GM23248 (cell line): ENCODE measurements at regions not wholly inside any gene's neighbourhood (a gene's known extent, or its start where the extent isn't known, plus 50 kb on each side); places are given as distances from the start of the nearest gene placed in this dataset.
A peak's percentile ranks its signal among the peaks of the same experiment; 100 is the strongest.
"Not testable (repeated sequence)": the region's sequence is repeated elsewhere in the genome, so short reads cannot be mapped to it uniquely, and the experiment has no call there.

ENCODE experiments used
- DNase-seq: peaks from one replicate; pipeline ENCODE4 v3.0.0-alpha.2; 2015
- H2AFZ ChIP-seq: fragments of 200-600 bp; sonication (generic); 2 replicates; pipeline ENCODE4 v1.6.1; 2016; ENCODE audit warnings: antibody characterized with exemption
- H3F3A ChIP-seq: fragments of 200-600 bp; sonication (generic); 2 replicates; pipeline ENCODE4 v1.6.1; 2016; ENCODE audit warnings: mild to moderate bottlenecking, antibody characterized with exemption, mixed run types; ENCODE audit not compliant: insufficient read depth
- H3K27ac ChIP-seq: fragments of 200-600 bp; sonication (generic); 2 replicates; pipeline ENCODE4 v1.5.1; 2016; ENCODE audit warnings: mild to moderate bottlenecking
- H3K27me3 ChIP-seq: fragments of 200-600 bp; sonication (generic); replicated peaks from 2 replicates; pipeline ENCODE4 v1.6.1; 2016; ENCODE audit warnings: mild to moderate bottlenecking; ENCODE audit not compliant: insufficient read depth
- H3K36me3 ChIP-seq: fragments of 200-600 bp; sonication (generic); 2 replicates; pipeline ENCODE4 v1.6.1; 2016; ENCODE audit warnings: low read depth, mild to moderate bottlenecking
- H3K4me1 ChIP-seq: fragments of 200-600 bp; sonication (generic); 2 replicates; pipeline ENCODE4 v1.6.1; 2016; ENCODE audit warnings: mild to moderate bottlenecking; ENCODE audit not compliant: insufficient read depth
- H3K4me2 ChIP-seq: fragments of 200-600 bp; sonication (generic); one replicate; pipeline ENCODE4 v1.6.1; 2016; ENCODE audit warnings: mild to moderate bottlenecking; ENCODE audit not compliant: unreplicated experiment
- H3K4me3 ChIP-seq: fragments of 200-600 bp; sonication (generic); 2 replicates; pipeline ENCODE4 v1.5.1; 2016; ENCODE audit warnings: mild to moderate bottlenecking
- H3K79me2 ChIP-seq: fragments of 200-600 bp; sonication (generic); 2 replicates; pipeline ENCODE4 v1.6.1; 2016; ENCODE audit warnings: mild to moderate bottlenecking; ENCODE audit not compliant: insufficient read depth
- H3K9ac ChIP-seq: fragments of 200-600 bp; sonication (generic); 2 replicates; pipeline ENCODE4 v1.6.1; 2016; ENCODE audit warnings: mild to moderate bottlenecking
- H3K9me2 ChIP-seq: fragments of 200-600 bp; sonication (generic); 2 replicates; pipeline ENCODE4 v1.6.1; 2016; ENCODE audit warnings: mixed run types, mild to moderate bottlenecking, moderate library complexity; ENCODE audit not compliant: insufficient read depth
- H3K9me3 ChIP-seq: fragments of 200-600 bp; sonication (generic); one replicate; pipeline ENCODE4 v1.6.1; 2017; ENCODE audit warnings: low read depth
- H4K20me1 ChIP-seq: fragments of 200-600 bp; sonication (generic); 2 replicates; pipeline ENCODE4 v1.6.0; 2016; ENCODE audit not compliant: insufficient read depth
- EZH2 ChIP-seq: fragments of 200-600 bp; sonication (generic); IDR thresholded peaks from 2 replicates; pipeline ENCODE4 v1.6.1; 2018; ENCODE audit warnings: antibody characterized with exemption, mild to moderate bottlenecking; ENCODE audit not compliant: insufficient read depth, poor library complexity, severe bottlenecking
- EZH2phosphoT487 ChIP-seq: fragments of 200-600 bp; sonication (generic); IDR thresholded peaks from 2 replicates; pipeline ENCODE4 v1.6.1; 2018; ENCODE audit warnings: antibody characterized with exemption, moderate library complexity, mild to moderate bottlenecking, low read depth; ENCODE audit not compliant: insufficient read depth
- WGBS, 2 experiments: methylation state at CpG; one replicate each; pipeline ENCODE4 v1.1.6; 2015 to 2017; ENCODE audit warnings: low lambda C conversion rate in 2 of 2, low coverage in 1 of 2; ENCODE audit errors: missing lambda C conversion rate in 2 of 2; 5-methylcytosine and 5-hydroxymethylcytosine counted together
- in situ Hi-C: fragments of 300-500 bp; cut with MboI; formaldehyde crosslinking; loops from 2 replicates; pipeline ENCODE4 v1.15.0; 2020

DNA sequence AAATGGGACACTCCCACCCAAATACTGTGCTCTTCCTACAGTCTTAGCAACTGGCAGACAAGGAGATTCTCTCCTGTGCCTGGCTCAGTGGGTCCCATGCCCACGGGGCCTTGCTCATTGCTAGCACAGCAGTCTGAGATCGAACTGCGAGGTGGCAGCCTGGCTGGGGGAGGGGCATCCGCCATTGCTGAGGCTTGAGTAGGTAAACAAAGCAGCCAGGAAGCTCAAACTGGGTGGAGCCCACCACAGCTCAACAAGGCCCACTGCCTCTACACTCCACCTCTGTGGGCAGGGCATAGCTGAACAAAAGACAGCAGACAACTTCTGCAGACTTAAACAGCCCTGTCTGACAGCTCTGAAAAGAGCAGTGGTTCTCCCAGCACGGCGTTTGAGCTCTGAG lies 174.8 kb downstream of the COL12A1 start:
- H3K9me3 ChIP-seq, DNase-seq, H3K4me2 ChIP-seq, H3K4me3 ChIP-seq, H3K79me2 ChIP-seq, in situ Hi-C loops, H3K9me2 ChIP-seq, H3K27ac ChIP-seq, H3F3A ChIP-seq, H4K20me1 ChIP-seq, H3K4me1 ChIP-seq, H2AFZ ChIP-seq, H3K36me3 ChIP-seq, H3K9ac ChIP-seq, H3K27me3 ChIP-seq: not testable (repeated sequence)
- 80 to 86% methylated on average over 6 of the region's 6 CpGs for WGBS, 2 experiments

DNA sequence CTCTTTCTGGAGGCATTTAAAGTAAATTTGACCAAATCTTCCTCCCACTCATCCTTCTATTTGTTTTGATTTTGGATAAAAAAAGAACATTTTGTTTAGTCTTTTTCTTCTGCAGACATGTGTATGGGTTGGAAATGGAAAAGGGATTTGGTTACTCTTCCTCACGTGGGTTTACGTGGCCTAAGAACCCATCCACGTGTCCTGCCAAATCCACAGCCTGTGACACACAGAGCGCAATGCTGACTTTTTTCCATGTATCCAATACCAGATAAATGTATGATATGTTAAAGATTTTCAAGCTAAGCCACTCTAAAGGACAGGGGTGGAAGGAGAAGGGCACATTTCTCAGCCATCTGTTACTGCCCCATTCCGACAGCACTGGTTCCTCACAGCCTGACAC lies 176.5 kb downstream of the COL12A1 start:
- no peaks in the 10 kb centered on the region for H3K36me3 ChIP-seq
- H3K27ac ChIP-seq = no peak overlapping the region
- H3K4me1 ChIP-seq = no peaks in the 10 kb centered on the region
- H3K9me2 ChIP-seq = no peaks in the 10 kb centered on the region
- H3F3A ChIP-seq = peaks cover 5% of the 10 kb centered on the region; the same call in 1 of the 2 replicates
- no peak overlapping the region for H3K4me2 ChIP-seq
- no peaks in the 10 kb centered on the region for H4K20me1 ChIP-seq
- H3K9ac ChIP-seq = no peak overlapping the region
- no peak for TF ChIP-seq EZH2phosphoT487
- TF ChIP-seq EZH2 = no peak
- no peak overlapping the region for H2AFZ ChIP-seq
- no peak for DNase-seq
- no peaks in the 10 kb centered on the region for H3K27me3 ChIP-seq
- H3K9me3 ChIP-seq = no peaks in the 10 kb centered on the region
- H3K4me3 ChIP-seq = no peak overlapping the region
- 89 to 95% methylated on average over 5 of the region's 5 CpGs for WGBS, 2 experiments
- no peaks in the 10 kb centered on the region for H3K79me2 ChIP-seq
- in situ Hi-C loops = no loop called here

DNA sequence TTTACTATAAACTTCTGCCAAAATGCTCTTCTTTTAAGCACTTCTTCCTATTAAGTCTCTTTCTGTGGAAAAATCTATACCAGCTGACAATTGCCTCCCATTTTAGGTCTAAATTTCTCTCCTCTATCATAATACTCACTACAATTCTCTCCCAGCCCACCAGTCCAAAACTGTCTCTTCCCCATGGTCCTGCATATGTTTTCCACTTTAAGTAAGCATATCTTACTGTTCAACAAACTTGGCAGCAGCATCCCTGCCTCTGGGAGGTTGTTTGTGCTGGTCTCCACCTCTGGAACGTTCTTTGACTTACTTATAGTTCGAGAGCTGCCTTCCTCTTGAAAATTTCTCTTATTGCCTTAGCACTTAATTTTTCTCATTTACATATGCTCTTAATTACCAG lies 180.5 kb downstream of the COL12A1 start:
- Histone ChIP-seq H3K4me1 (peaks cover 10% of the 10 kb centered on the region), H3K27ac (no peak overlapping the region), H3K4me2 (no peak overlapping the region), H3K9ac (no peak overlapping the region), H3K4me3 (no peak overlapping the region), H3K9me3 (no peaks in the 10 kb centered on the region), H3K36me3 (no peaks in the 10 kb centered on the region), H4K20me1 (no peaks in the 10 kb centered on the region), H3K9me2 (no peaks in the 10 kb centered on the region), H2AFZ (no peak overlapping the region), H3F3A (peaks cover 5% of the 10 kb centered on the region; the same call in 1 of the 2 replicates), H3K79me2 (no peaks in the 10 kb centered on the region), H3K27me3 (no peaks in the 10 kb centered on the region)
- in situ Hi-C loops = no loop called here
- TF ChIP-seq EZH2phosphoT487 = no peak
- TF ChIP-seq EZH2 = no peak
- WGBS, 2 experiments = 73 to 79% methylated on average over 2 of the region's 2 CpGs
- DNase-seq = no peak

DNA sequence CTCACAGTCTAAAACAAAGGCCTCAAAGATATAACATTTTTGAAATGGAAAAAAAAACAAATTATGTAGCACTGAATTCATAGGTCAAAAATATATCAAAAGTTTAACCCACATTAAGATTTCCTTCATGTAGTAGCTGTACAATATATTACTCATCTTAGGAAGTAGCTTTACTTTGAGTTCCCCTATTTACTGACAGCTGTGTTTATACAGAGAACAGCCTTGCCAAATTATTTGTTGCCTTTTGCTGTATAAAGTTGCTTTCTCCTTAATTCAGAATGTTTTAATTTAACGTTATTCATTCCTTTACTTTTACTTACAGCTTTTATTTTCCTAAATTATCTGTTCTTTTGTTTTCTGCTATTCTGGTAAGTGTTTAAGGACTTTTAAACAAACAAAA lies 181.0 kb downstream of the COL12A1 start:
- H3K9ac ChIP-seq = no peak overlapping the region
- no peaks in the 10 kb centered on the region for H3K36me3 ChIP-seq
- no peak overlapping the region for H2AFZ ChIP-seq
- peaks cover 10% of the 10 kb centered on the region for H3K4me1 ChIP-seq
- DNase-seq = no peak
- H3K4me2 ChIP-seq = no peak overlapping the region
- H3K79me2 ChIP-seq = no peaks in the 10 kb centered on the region
- WGBS, 2 experiments = 57 to 63% methylated on average over 1 of the region's 1 CpG
- H3K4me3 ChIP-seq = no peak overlapping the region
- H3K27ac ChIP-seq = no peak overlapping the region
- in situ Hi-C loops = no loop called here
- no peak for TF ChIP-seq EZH2
- TF ChIP-seq EZH2phosphoT487 = no peak
- H3F3A ChIP-seq = peaks cover 5% of the 10 kb centered on the region; the same call in 1 of the 2 replicates
- no peaks in the 10 kb centered on the region for H4K20me1 ChIP-seq
- no peaks in the 10 kb centered on the region for H3K27me3 ChIP-seq
- no peaks in the 10 kb centered on the region for H3K9me2 ChIP-seq
- H3K9me3 ChIP-seq = no peaks in the 10 kb centered on the region

DNA sequence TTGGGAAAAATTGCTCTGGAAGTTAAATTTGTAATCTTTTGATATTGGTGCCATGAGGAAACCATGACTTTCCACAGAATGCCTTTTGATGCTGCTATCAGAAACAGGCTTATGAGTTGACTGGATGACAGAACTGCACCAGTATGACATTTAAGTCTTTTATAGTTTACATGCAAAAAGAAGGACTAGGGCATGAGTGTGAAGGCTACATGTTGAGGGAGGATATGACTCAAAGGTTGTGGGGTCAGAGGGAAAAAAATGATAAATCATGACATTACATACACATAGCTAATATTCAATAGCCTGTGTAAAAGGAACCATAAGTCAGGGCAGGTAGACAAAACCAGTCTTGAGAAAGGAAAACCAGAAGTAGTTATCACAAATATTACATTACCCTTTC lies 182.2 kb downstream of the COL12A1 start:
- H3F3A ChIP-seq = peaks cover 5% of the 10 kb centered on the region; the same call in 1 of the 2 replicates
- H3K9me2 ChIP-seq = peaks cover 4% of the 10 kb centered on the region; the same call in 1 of the 2 replicates
- H3K4me3 ChIP-seq = no peak overlapping the region
- H3K9ac ChIP-seq = no peak overlapping the region
- peak overlapping the region; percentile 31 for H3K4me2 ChIP-seq
- no peaks in the 10 kb centered on the region for H4K20me1 ChIP-seq
- in situ Hi-C loops = no loop called here
- DNase-seq = peak; percentile 42
- no peaks in the 10 kb centered on the region for H3K79me2 ChIP-seq
- H2AFZ ChIP-seq = peak overlapping the region; percentile 15; the same call in 1 of the 2 replicates
- no peaks in the 10 kb centered on the region for H3K27me3 ChIP-seq
- H3K27ac ChIP-seq = no peak overlapping the region
- H3K9me3 ChIP-seq = no peaks in the 10 kb centered on the region
- TF ChIP-seq EZH2phosphoT487 = no peak
- no peak for TF ChIP-seq EZH2
- H3K4me1 ChIP-seq = peaks cover 10% of the 10 kb centered on the region
- H3K36me3 ChIP-seq = no peaks in the 10 kb centered on the region
